ENCODE measurements at regions not wholly inside any gene's neighbourhood (a gene's known extent, or its start where the extent isn't known, plus 50 kb on each side); places are given as distances from the start of the nearest gene placed in this dataset.
"Not testable (repeated sequence)": the region's sequence is repeated elsewhere in the genome, so short reads cannot be mapped to it uniquely, and the experiment has no call there.

- TF ChIP-seq CTCF (conservative IDR thresholded peaks at IDR 0.05): no peak
- TF ChIP-seq ZFX (IDR thresholded peaks at IDR 0.05): no peak
- H3K27ac ChIP-seq: no peak overlapping the region
Measured at GRCh38 chr3:190192739-190193138, 72.0 kb upstream of the P3H2 start.

- TF ChIP-seq ZFX (IDR thresholded peaks at IDR 0.05): no peak
- TF ChIP-seq CTCF (conservative IDR thresholded peaks at IDR 0.05): no peak
- H3K27ac ChIP-seq: no peak overlapping the region
Measured at GRCh38 chr3:190192087-190192486, 71.4 kb upstream of the P3H2 start.

GRCh38 chr3:190188197-190188596 is 67.5 kb upstream of the P3H2 start:
- no peak for TF ChIP-seq ZFX (IDR thresholded peaks at IDR 0.05)
- no peak for TF ChIP-seq CTCF (conservative IDR thresholded peaks at IDR 0.05)
- no peak overlapping the region for H3K27ac ChIP-seq

GRCh38 chr3:190183121-190183520 is 62.4 kb upstream of the P3H2 start:
- no peak overlapping the region for H3K27ac ChIP-seq
- TF ChIP-seq ZFX (IDR thresholded peaks at IDR 0.05) (no peak), CTCF (conservative IDR thresholded peaks at IDR 0.05) (no peak)

- no peak for TF ChIP-seq ZFX (IDR thresholded peaks at IDR 0.05)
- no peak for TF ChIP-seq CTCF (conservative IDR thresholded peaks at IDR 0.05)
- H3K27ac ChIP-seq: no peak overlapping the region
Measured at GRCh38 chr3:190182418-190183043, 61.8 kb upstream of the P3H2 start.

- H3K27ac ChIP-seq: no peak overlapping the region
- no peak for TF ChIP-seq ZFX (IDR thresholded peaks at IDR 0.05)
- no peak for TF ChIP-seq CTCF (conservative IDR thresholded peaks at IDR 0.05)
Measured at GRCh38 chr3:190180268-190180667, 59.6 kb upstream of the P3H2 start.

GRCh38 chr3:190178779-190179178 is 58.1 kb upstream of the P3H2 start:
- TF ChIP-seq CTCF (conservative IDR thresholded peaks at IDR 0.05) (no peak), ZFX (IDR thresholded peaks at IDR 0.05) (no peak)
- no peak overlapping the region for H3K27ac ChIP-seq

GRCh38 chr3:190176933-190177525 is 56.3 kb upstream of the P3H2 start:
- H3K27ac ChIP-seq: not testable (repeated sequence)

GRCh38 chr3:190176106-190176505 is 55.4 kb upstream of the P3H2 start:
- not testable (repeated sequence) for H3K27ac ChIP-seq
